HepG2 (cell line): ENCODE measurements at regions not wholly inside any gene's neighbourhood (a gene's known extent, or its start where the extent isn't known, plus 50 kb on each side); places are given as distances from the start of the nearest gene placed in this dataset.

Experiments used
- CHD2 ChIP-seq: IDR thresholded peaks from 2 replicates; pipeline ENCODE4 v1.6.1; 2011; ENCODE audit warnings: low read depth, low read length, improper control_type of control experiment
- EZH2 ChIP-seq: conservative IDR thresholded peaks from 2 replicates; pipeline ENCODE4 v1.6.1; 2012; ENCODE audit warnings: mild to moderate bottlenecking, low read depth, low read length, moderate library complexity
- MBD4 ChIP-seq: IDR thresholded peaks from 2 replicates; pipeline ENCODE4 v1.6.1; 2012; ENCODE audit warnings: low read length, inconsistent platforms, borderline replicate concordance
- MXI1 ChIP-seq: IDR thresholded peaks from 3 replicates; pipeline ENCODE4 v1.6.1; 2012; ENCODE audit warnings: low read depth, low read length, inconsistent platforms, borderline replicate concordance
- REST ChIP-seq, 2 experiments: IDR thresholded peaks; 2 replicates each; pipeline ENCODE4 v1.6.1; 2011 to 2012; ENCODE audit warnings: low read length in 2 of 2, borderline replicate concordance in 1 of 2, low read depth in 1 of 2, mild to moderate bottlenecking in 1 of 2, moderate library complexity in 1 of 2
- TBL1XR1 ChIP-seq: fragments of 150-350 bp; IDR thresholded peaks from 2 replicates; pipeline ENCODE4 v1.6.1; 2014; ENCODE audit warnings: borderline replicate concordance, low read length; ENCODE audit not compliant: partially characterized antibody
- UBTF ChIP-seq: sonication (generic); formaldehyde crosslinking; IDR thresholded peaks from 2 replicates; pipeline ENCODE4 v1.4.0; 2020; ENCODE audit warnings: mild to moderate bottlenecking, missing genetic modification reagents
- ZFP37 ChIP-seq: sonication (generic); formaldehyde crosslinking; IDR thresholded peaks from 2 replicates; pipeline ENCODE4 v1.4.0; 2020; ENCODE audit warnings: missing genetic modification reagents, borderline replicate concordance
- ZNF276 ChIP-seq: sonication (generic); formaldehyde crosslinking; IDR thresholded peaks from 2 replicates; pipeline ENCODE4 v1.4.0; 2020; ENCODE audit warnings: mild to moderate bottlenecking, low read depth, missing genetic modification reagents

- no peak for TF ChIP-seq TBL1XR1
- TF ChIP-seq REST (IDR thresholded peaks at IDR 0.05; ENCODE audit: borderline replicate concordance in 1 of 2, low read depth in 1 of 2, low read length in 2 of 2) = no peak
- no peak for TF ChIP-seq EZH2
- no peak for TF ChIP-seq CHD2
- no peak for TF ChIP-seq MXI1
- TF ChIP-seq ZNF276 (CRISPR knock-in tag) = no peak
- TF ChIP-seq UBTF (CRISPR knock-in tag) = no peak
- TF ChIP-seq MBD4 = no peak
- TF ChIP-seq ZFP37 (CRISPR knock-in tag) = no peak
Measured at GRCh38 chr5:87752362-87752761, 339.6 kb upstream of the CCNH start.
